ENCODE measurements at regions not wholly inside any gene's neighbourhood (a gene's known extent, or its start where the extent isn't known, plus 50 kb on each side); places are given as distances from the start of the nearest gene placed in this dataset.
"Not testable (repeated sequence)": the region's sequence is repeated elsewhere in the genome, so short reads cannot be mapped to it uniquely, and the experiment has no call there.

GRCh38 chr2:44051593-44052347 is 56.0 kb upstream of the LRPPRC start:
- no peak for DNase-seq (ENCODE audit: low read depth in 4 of 4, low spot score in 3 of 4)

GRCh38 chr2:44052584-44052983 is 56.8 kb upstream of the LRPPRC start:
- no peak for DNase-seq (ENCODE audit: low read depth in 4 of 4, low spot score in 3 of 4)

DNA sequence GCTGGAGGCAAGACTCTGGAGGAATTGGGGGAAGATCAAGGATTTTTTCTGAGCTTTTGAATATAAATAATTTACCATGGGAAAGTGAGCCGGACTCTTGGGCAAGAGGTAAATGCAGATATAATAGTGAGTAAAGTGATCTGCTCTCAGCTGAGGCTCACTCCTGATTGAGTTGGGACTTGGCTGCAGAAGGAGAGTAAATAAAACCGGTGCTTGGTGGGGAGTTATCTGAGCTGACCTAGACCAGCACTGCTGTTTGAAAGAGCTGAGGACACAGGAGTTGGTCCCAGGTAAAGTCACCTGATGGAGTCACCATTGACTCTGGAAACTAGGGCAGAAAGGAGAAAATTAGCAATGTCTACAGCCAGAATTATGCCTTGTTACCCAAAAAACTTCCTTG is 57.3 kb upstream of the LRPPRC start:
- no peak for DNase-seq (ENCODE audit: low read depth in 4 of 4, low spot score in 3 of 4)

- no peak for DNase-seq (ENCODE audit: low read depth in 4 of 4, low spot score in 3 of 4)
Observed at GRCh38 chr2:44053456-44053855, 57.7 kb upstream of the LRPPRC start.

DNA sequence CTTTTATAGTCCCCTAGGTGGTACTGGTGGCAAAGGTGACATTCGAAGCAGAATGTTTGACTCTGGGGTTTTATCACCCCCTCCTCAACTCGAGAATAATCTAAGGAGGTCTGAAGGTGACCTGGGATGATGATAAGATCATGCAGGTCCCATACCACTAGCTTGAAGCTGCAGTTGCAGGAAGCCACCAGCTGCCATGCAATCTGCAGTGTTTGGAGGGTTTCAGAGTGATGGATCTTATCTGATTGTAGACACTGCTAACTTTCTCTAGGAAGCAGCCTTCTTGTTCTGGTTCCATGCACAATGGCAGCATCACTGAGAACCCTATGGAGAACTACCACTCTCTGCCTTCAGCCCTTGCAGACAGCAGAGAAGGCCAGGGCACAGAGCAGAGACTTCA is 59.4 kb upstream of the LRPPRC start:
- DNase-seq (ENCODE audit: low read depth in 4 of 4, low spot score in 3 of 4) = no peak

DNA sequence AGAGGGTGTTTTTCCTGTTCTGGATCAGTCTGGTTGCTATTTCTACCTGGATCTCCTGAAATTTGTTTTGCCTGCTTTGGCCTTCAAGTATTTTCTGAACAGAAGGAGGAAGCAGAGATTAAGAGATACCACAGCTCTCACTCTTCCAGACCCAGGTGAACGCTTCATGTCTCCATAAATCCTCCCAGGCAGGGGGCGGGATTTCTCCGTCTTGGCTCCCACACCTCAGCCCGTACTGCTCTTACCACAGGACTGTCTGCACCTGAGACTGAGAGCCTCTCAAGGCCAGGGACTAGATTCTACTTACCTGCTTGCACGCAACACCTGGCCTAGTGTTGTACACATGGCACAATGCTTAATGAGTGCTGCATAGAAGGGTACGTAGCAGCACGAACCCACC is 59.9 kb upstream of the LRPPRC start:
- no peak for DNase-seq (ENCODE audit: low read depth in 4 of 4, low spot score in 3 of 4)

- DNase-seq (ENCODE audit: low read depth in 4 of 4, low spot score in 3 of 4) = no peak
Observed at GRCh38 chr2:44056947-44057346, 61.2 kb upstream of the LRPPRC start.

GRCh38 chr2:44060286-44060685 is 64.5 kb upstream of the LRPPRC start:
- DNase-seq (ENCODE audit: low read depth in 4 of 4, low spot score in 3 of 4) = not testable (repeated sequence)

- no peak for DNase-seq (ENCODE audit: low read depth in 4 of 4, low spot score in 3 of 4)
Observed at GRCh38 chr2:44060990-44061389, 65.2 kb upstream of the LRPPRC start.

DNA sequence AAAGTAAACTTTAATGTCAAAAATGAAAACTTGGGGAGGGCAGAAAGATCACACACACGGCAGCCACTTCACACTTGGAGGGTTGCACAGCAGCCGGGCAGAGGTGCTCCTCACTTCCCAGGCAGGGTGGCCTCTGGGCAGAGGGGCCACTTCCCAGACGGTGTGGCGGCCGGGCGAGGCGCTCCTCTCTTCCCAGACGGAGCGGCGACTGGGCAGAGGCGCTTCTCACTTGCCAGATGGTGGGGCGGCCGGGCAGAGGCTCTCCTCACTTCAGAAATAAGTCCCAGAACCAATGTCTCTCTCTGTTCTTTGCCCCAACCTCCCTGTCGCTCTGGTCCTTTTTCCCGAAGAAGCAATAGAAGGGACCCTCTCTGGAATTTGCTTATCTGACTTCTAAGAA is 65.7 kb upstream of the LRPPRC start:
- no peak for DNase-seq (ENCODE audit: low read depth in 4 of 4, low spot score in 3 of 4)

DNA sequence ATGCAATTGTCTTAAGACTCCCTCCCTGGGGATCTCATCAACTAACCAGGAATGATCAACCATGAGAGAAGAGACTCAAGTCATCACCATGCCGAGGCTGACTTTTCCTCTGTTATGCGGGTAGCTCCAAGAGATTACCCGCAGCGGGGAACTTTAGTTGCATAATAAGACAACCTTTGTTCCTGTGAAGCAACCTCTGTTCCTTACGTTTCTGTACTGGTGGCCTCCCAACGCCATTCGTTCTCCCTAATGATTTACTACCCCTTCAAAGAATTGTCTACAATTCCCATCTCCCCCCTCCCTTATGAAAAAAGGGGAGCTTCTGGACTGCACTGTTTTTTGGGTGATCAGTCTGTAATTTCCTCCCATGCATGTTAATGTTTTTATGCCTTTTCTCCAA is 66.1 kb upstream of the LRPPRC start:
- no peak for DNase-seq (ENCODE audit: low read depth in 4 of 4, low spot score in 3 of 4)

GRCh38 chr2:44063033-44063432 is 67.2 kb upstream of the LRPPRC start:
- no peak for DNase-seq (ENCODE audit: low read depth in 4 of 4, low spot score in 3 of 4)

GRCh38 chr2:44064281-44064680 is 68.5 kb upstream of the LRPPRC start:
- not testable (repeated sequence) for DNase-seq (ENCODE audit: low read depth in 4 of 4, low spot score in 3 of 4)

GRCh38 chr2:44067012-44067790 is 71.4 kb upstream of the LRPPRC start:
- DNase-seq (ENCODE audit: low read depth in 4 of 4, low spot score in 3 of 4) = not testable (repeated sequence)

GRCh38 chr2:44067791-44068181 is 72.0 kb upstream of the LRPPRC start:
- DNase-seq (ENCODE audit: low read depth in 4 of 4, low spot score in 3 of 4) = not testable (repeated sequence)

DNA sequence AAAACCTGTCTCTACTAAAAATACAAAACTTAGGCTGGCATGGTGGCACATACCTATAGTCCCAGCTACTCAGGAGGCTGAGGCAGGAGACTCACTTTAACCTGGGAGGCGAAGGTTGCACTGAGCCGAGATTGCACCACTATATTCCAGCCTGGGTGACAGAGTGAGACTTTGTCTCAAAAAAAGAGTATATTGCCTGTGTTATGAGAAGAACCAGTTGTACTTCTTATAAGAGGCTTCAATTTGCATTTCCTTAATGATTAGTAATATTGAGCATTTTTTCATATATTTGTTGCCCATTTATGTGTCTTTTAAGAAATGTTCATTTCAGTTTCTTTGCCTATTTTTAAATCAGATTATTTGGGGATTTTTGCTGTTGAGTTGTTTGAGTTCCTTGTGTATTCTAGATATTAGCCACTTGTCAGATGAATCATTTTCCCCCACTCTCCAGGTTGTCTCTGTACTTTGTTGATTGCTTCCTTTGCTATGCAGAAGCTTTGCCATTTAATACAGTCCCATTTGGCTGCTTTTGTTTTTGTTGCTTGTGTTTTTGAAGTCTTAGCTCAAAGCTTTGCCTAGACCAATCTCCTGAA is 75.8 kb upstream of the LRPPRC start:
- DNase-seq (ENCODE audit: low read depth in 4 of 4, low spot score in 3 of 4) = no peak

DNA sequence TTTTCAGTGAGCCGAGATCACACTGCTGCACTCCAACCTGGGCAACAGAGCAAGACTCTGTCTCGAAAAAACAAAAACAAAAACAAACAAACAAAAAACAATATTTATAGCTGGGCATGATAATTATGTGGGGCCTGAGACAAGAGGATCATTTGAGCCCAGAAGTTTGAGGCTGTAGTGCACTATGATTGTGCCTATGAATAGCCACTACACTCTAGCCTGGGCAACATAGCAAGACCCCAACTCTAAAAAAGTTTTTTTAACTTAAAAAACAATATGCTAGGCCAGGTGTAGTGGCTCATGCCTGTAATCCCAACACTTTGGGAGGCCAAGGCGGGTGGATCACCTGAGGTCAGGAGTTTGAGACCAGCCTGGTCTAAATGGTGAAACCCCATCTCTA is 77.9 kb upstream of the LRPPRC start:
- DNase-seq (ENCODE audit: low read depth in 4 of 4, low spot score in 3 of 4) = not testable (repeated sequence)

GRCh38 chr2:44074795-44075194 is 79.0 kb upstream of the LRPPRC start:
- not testable (repeated sequence) for DNase-seq (ENCODE audit: low read depth in 4 of 4, low spot score in 3 of 4)

DNA sequence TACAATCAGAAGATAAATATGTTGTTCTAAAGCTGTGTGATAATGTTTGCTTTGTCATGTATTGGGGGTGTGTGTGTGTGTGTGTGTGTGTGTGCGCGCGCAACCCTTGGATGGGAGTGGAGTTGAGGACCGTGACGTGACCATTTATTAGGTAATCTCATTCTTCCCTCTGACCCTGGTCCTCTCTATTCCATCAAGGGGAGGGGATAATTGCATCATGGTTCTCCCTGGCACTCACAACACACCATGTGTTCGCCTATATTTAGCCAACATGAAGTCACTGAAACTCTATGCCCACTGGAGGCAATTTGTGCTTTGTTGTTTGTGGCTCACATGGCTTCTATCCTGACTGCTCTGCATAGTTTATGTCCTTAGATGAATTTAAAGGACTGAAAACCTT is 79.8 kb upstream of the LRPPRC start:
- no peak for DNase-seq (ENCODE audit: low read depth in 4 of 4, low spot score in 3 of 4)

- no peak for DNase-seq (ENCODE audit: low read depth in 4 of 4, low spot score in 3 of 4)
Observed at GRCh38 chr2:44077942-44078511, 82.2 kb upstream of the LRPPRC start.

- no peak for DNase-seq (ENCODE audit: low read depth in 4 of 4, low spot score in 3 of 4)
Observed at GRCh38 chr2:44079686-44080085, 83.9 kb upstream of the LRPPRC start.

Data from right renal pelvis (tissue), 4 donors.